GM19463 (cell line): ENCODE measurements at regions not wholly inside any gene's neighbourhood (a gene's known extent, or its start where the extent isn't known, plus 50 kb on each side); places are given as distances from the start of the nearest gene placed in this dataset.

Experiments
- ATAC-seq: cut with Tn5 transposase; IDR thresholded peaks from one replicate; pipeline ENCODE4 v1.9.1; 2021; ENCODE audit warnings: mild to moderate bottlenecking, moderate library complexity; ENCODE audit not compliant: unreplicated experiment

DNA sequence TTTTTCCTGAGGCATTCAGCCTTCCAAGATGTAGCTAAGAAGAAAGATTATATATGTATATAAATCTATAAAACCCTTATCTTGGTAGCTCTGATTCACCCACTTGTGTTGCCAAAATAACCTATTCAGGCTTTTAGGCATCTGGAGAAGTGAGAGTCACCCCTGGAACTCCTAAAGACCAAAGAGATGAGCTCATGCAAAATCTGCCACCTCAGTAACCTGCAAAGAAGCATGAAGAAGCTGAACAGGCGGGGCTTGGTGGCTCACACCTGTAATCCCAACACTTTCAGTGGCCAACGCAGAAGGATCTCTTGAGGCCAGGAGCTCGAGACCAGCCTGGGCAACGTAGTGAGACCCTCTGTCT is 393.7 kb downstream of the FOXO1 start:
- ATAC-seq: no peak

DNA sequence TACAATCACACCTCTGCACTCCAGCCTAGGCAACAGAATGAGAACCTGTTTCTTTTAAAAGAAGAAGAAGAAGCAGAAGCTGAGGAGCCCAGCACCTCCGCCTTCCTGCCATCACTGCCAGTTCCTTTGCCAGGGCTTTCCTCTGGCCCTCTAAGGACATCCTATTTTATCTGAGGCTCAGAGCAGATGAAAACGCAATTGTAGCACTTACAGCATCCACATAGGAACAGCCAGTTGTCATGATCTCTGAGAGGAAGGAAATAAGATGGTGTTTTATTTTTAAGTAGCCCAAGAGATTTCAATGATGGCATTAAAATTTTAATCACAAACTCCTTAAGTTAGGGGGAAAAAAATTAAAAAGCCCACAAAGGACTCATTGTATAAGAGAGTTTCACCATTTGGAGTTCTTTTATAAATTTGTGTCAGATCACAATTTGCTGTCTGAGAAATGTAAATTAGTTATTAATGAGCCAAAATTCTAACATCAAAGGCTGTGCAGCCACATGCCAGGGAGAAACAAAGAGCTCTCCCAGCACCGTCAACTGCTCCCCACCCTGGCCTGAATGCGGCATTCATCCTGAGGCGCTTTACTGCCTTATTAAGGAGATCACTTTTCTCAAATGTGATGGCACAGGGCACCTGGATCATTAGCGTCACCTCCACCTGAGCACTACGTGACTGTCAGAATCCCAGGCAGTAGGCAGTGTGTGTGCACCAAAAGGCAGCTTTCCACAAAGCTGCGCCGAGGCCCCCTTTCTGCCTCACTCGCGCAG is 393.0 kb downstream of the FOXO1 start:
- no peak for ATAC-seq

DNA sequence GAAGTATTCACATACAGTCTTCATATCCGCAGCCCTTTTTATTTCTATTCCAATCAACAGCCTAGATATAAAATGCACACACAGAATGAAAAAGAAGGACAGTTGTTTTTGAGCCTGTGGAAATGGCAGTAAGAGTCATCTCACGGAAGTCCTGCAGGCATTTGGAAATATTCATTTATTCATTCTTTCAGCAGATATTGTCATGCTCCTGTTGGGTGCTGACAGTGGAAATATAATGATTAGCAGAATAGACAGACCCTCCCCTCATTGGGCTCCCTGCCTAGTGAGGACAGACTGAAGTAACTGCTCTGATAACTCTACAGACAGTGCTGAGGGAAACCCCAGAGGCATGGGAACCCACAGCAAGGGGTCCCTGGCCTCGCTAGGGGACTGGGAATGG is 392.3 kb downstream of the FOXO1 start:
- ATAC-seq: no peak

DNA sequence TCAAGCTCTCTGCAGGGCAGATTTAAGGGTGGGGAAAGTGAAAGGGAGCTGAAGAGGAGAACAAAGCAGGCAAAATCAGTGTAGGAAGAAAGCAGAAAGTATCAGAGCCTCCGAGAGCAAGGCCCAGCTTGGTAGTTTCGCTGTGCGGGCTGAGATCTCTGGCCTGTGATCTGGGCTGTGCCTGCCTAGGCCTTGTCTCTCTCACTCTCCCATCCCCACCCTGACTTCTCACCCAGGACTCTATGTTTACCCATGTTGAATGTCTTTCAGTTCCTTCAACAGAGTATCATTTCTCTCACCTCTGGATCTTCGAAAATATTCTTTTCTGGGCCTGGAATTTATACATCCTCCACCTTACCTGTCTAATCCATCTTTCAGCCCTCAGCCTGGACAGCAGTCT is 391.3 kb downstream of the FOXO1 start:
- ATAC-seq: no peak

DNA sequence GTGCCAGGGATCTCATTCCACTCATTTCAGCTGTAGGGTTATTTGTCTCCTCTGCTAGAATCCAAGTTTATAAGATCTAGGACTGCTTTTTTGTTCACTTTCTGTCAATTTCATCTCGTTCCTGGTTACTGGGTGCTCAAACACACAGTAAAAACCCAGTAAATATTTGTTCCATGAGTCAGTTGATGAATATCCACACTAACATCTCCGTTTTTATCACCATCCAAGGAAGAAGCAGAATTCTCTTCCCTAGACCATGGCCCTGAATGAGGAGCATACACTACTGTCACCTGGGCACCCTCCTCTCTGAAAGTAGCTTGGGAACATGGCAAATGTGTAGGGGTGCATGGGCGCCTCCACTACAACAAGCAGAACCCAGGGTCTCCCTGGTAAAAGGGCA is 390.8 kb downstream of the FOXO1 start:
- no peak for ATAC-seq

DNA sequence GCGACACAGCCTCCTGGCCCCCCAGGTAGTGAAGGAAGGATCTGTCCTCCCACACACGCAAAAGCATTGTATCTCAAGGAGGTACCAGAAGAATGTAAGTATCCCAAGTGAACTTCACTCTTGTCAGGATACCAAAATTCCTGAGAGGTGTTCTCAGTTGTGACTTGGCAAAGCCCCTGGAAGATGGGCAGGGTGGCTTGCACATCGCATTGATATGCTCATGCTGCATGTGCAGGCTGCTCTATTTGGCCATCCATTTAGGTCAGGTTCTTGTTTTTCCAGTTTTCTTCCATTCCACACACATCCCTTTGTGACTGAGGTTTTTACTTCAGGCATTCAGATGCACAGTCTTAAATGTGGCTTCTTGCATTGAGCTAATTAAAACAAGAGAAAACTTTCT is 382.8 kb downstream of the FOXO1 start:
- ATAC-seq: no peak

DNA sequence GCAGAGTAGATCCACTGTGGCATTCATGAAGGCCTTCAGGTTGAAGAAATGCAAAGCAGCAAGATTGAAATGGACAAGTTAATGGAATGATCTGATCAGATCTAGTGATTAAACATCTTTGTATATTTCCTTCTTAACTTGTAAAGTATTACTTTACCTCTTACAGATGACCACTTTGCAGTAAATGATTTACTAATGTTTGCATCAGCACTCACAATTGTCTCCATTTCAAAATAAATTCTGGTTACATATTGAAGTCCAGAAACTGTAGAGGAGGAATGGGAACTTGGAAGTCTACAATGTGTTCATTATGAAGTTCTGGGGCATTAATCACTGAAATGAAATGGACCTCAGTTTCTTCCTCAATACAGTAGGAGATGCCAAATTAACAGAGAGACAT is 380.8 kb downstream of the FOXO1 start:
- no peak for ATAC-seq

DNA sequence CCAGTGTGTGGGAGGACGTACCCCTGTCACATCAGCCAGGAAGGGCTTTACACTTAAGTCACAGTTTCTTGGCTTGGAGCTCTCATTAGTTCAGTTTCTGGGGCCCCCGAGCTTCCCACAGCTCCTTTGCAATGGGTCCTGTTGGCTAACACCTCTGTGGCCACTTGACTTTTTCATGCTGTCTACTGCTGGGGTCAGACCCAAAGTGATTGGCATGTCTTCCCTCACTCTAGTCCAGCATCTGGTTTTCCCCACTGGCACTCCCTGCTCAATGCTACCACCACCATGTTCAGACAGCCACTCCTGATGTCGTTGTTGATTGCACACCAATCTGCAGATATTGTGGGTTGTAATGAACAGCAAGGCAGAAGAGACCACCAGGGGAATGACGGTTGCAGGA is 379.0 kb downstream of the FOXO1 start:
- ATAC-seq: no peak

DNA sequence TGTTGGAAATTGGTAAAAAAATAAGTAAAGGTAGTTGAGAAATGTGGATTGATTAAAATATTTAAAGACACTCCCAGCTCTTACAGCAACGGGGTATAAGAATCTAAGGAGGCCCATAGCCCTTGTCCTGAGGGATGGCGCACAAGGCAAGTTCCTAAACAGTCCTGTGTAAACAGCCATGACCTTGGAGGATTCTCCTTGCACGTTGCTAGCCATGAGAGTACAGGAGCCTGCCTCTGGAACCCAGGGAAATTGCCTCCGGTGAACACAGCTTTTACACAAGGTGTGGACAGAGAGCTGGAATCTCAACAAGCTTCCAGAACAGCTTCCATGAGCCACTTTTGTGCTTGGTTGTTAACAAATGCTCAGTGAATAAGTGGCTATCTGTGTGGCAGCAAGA is 378.2 kb downstream of the FOXO1 start:
- no peak for ATAC-seq

DNA sequence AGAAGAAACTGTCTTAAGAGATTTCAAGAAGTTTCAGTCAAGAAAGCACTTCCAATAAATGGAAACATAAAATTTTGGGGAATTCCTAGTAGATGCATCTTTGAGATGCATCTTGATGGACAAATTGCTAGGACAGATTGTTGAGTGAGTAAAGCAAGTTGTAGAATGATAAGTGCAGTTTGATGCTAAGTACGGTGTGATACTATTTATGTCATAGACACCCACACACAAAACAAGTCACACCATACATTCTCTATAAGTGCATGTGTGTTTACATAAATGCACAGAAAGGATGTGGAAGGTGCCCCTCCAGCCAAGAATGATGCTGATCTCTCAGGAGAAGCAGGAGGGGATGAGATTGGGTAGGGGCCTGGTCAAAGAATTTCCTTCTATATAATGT is 375.7 kb downstream of the FOXO1 start:
- ATAC-seq: no peak

DNA sequence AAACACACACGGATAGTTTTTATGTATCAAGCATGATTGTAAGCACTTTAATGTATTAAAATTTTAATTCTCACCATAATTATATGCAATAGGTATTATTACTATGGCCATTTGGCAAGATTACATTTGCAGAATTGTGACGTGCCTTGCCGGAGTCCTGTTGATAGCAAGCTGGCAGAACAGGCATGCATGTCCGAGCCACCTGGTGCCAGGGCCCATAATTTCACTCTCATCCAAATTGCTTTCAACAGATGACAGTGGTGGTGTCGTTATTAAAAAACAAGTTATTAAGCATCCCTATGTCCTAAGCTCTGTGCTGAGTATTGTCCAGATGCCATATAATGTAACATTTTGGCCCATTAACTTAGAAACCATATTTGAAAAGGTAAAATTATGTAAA is 374.3 kb downstream of the FOXO1 start:
- no peak for ATAC-seq

DNA sequence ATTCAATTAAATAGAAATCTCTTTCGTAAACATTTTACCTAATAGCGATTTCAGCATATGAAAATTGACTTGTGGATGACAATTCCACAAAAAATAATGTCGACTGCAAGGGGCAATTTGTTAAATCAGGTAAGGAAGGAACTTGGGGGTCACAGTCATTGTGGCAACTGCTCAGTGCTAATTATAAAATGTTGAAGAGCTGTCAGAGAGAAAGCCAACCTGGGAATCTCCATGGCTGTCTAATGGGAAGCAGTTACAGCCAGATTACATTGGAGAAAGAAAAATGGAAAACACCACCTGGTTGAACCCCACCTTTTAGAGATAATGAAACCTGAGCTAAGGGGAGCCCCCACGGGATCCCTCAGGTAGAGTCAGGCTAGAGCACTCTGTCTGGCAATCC is 373.9 kb downstream of the FOXO1 start:
- ATAC-seq: no peak

DNA sequence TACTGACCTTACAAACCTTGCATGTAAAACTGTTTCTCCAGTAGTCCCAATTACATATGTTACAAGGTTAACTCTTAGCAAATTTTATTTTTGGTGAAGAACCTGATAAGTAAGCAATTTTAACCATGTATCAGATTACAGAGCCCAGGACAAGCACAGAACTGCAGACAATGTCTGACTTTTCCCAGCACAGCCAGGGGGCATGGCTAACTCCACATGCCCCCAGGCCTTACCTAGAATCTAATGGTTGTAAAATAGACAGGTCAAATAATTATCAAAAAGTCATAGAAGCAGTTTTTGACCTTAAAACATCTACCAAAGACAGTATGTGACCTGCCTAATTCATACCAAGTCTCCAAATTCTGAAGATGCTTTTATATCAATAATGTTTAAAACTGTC is 364.1 kb downstream of the FOXO1 start:
- ATAC-seq: no peak

DNA sequence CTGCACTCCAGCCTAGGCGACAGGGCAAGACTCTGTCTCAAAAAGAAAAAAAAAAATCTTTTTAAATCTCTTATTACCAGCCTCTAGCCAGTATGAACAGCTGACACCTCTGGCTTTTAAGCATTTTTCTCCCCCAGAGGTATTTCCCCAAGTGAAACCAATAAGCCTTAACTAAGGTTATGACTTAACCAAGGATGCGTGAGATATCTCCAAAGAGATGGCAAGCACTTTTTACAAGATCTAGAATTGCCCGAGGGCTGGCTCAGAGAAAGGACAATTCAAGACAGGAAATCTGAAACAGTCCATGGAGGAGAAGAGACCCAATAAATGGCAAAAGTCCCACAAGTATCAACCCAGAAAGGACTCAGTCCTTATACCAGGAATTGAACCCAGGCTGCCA is 362.1 kb downstream of the FOXO1 start:
- ATAC-seq: no peak

DNA sequence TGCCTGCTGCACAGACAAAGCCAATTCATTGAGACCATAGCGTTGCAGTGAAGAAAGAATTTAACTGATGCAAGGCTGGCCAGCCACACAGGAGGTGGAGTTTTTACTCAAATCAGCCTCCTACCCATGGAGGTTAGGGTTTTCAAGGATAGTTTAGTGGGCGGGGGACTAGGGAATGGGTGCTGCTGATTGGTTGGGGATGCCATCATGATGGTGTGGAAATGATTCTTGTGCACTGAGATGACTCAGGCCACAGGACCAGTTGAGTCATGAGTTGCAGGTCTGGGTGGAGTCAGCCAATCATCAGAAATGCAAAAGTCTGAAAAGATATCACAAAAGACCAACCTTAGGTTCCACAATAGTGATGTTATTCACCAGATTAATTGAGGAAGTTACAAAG is 359.6 kb downstream of the FOXO1 start:
- ATAC-seq: no peak

DNA sequence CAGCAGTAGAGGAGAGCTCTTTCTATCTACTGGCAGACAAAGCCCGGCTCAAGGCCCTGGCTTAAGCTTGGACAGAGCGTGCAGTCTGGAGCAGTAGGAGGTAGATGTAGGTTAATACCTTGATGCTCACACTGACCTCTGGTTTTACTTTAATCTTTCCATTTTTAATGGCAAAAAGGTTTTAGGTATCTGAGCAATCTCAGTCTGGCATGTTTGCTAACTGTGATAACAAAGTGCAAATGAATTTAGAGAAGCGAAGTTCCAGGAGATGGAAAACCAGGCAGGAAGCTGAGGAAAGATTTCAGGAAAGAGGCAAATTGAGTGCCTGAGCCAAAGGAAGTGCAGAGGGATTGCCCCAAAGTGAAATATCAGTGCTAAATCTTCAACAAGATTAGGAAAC is 356.6 kb downstream of the FOXO1 start:
- no peak for ATAC-seq

DNA sequence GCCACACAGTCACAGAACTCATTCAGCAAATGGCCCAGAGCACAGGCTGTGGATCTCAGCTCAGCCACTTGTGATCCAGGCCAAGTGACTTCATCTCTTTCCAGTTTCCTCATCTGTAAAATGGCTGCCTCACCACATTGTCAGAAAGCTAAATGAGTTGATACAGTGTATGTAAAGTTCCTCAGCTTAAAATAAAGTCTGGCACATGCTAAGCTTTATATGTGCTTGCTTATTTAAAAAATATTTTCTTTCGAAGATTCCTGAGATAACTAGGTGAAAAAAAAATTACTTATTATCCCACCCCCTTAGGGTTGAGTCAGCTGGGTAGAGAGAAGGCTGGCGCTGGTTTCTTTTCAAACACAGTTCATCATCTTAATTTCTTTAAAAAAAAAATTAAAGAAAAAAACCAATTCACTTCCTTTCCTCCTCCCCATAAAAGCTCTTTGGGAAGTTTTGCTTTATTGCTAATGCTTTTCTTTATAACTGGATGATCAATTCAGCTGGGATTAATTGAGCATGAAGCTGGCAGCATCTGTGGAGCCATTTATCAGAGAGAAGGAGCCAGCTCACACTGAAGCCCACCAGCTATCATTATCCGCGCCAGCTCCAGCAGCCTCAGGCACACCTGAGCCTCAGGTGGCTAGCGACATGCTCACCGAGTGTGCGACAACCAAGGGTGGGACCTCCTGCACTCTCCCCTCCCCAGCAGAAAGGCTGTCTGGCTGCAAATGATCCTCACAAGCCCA is 354.9 kb downstream of the FOXO1 start:
- no peak for ATAC-seq

DNA sequence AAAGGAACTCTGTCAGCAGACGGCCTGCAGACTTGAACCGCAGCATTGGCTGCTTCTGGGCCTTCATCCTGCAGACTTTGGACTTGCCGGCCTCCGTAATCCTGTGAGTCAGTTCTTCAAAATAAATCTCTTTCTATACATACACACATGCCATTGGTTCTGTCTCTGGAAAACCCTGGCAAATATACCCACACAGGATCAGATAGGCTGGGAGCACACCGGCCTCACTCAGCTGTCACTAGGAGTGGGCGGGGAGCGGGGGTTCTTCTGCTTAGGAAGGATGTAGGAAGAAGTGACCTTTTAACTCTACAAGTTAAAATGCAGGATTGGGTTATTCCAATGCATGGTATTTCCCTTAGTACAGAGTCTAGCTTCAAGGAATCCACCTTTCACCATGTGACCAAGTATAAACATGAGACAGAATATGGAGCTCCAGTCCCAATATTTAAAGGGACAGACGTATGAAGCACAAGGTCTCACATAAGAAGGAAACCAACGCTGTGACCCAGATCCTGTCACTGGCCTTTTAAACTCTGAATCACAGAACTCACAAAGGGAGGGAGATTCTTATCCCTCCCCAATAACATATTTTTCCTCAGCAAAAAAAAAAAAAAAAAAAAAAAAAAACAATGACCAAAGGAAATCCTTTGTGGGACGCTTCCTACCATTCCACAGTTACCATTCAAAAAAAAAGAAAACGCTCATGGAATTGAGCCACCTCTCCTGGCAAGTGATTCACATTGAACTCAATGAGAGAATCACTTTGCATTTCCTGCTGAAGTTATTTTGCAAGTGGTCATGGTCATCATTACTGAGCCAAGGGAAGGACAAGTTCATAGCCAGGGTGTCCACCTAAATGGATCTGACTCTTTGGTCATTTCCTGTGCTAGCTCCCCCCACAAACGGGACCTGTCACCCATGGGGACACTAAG is 352.9 kb downstream of the FOXO1 start:
- ATAC-seq: no peak

DNA sequence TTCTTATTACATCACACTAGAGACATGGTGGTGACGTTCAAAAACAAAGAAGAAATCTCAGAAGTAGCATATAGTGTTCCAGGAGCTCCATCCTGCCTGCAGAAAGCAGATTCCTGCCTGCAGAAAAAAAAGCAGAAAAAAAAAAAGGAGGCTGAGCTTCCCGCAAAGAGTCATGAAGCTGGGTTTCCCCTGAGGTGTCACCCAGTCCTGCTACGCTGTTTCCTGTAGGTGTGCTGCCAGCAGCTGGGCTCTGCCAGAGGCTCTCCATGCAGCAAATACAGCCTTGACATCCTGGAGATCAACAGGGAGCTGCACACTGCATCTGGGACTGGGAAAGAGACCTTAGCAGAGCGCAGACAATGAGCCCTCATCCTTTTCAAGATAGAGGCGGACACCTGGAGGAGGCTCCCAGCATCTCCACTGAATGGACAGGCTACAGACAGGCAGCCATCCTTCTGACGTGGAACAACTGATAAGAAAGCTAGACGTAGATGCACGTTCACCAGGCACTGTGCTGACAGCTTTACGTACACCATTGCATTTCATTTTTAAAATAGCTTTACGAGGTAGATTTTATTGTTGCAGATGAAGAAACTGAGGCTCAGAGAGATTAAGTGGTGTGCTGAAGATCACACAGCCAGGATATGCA is 350.9 kb downstream of the FOXO1 start:
- no peak for ATAC-seq

DNA sequence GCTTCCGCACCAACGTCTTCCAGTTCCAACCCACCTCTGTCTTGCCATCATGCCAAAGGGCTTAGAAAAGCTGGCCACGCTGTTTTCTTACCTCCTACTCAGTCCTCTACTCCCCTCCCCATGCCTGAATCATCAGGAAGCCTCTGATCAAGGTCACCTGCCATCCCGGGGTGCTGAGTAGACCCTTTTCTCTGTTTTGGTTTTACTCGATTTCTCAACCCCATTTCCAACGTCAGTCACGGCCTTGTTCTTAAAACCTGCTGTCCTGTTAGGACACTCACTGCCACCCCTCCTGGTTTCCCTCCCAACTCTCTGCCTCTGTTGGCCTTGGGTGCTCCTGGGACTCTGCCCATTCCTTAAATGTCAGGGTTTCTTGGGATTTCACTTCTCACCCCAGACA is 350.1 kb downstream of the FOXO1 start:
- ATAC-seq: no peak

DNA sequence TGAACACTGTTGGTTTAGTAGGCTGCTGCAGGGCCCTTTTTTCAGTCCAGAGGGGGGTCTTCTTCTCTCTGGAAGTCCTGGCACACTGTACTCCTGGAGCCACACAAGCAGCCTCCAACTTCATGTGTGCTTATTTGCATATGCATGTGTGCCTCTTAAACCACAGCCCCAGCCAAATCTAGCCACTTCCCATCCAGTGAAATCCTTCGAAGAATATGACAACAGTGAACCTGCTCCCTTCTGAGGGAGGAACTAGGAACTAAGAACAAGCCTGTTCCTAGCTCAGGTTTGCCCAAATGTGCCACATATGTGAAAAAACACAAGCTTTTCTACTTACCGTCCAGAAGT is 348.5 kb downstream of the FOXO1 start:
- no peak for ATAC-seq
